ENCODE measurements at regions not wholly inside any gene's neighbourhood (a gene's known extent, or its start where the extent isn't known, plus 50 kb on each side); places are given as distances from the start of the nearest gene placed in this dataset.

DNA sequence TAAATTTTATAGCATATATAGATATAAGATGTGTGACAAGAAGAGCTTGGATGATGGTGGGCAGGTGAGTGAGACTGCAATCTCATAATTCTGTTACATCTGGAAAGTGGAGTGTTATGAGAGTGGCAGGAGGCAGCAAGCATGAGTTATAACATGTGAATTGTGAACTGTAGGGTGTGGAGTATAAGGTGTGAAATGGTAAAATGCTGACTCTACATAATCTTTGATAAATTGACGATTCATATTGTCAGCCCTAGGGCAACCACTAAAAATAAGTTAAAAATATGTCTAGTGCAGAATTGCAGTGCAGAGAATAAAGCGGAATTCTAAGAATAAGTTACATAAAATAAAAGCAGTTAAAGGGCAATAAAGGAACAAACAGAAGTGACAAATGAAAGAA is 74.8 kb upstream of the AKR1E2 start:
- no peaks in the 10 kb centered on the region for H3K4me1 Mint-ChIP-seq
- POLR2A ChIA-PET, result no interaction called here

DNA sequence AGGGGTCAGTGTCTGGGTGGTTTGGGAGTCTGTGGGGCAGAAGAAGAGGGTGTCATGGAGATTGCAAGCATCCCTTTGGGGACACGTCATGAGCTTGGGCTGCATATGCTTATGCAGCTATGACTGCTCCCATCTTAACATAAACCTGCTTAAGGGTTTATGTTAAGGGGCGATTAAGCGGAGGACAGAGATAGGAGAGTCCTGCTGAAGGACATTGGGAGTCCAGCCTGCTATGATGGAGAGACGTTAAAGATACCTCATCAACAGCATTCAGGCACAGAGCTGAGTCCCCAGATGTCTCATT is 76.8 kb upstream of the AKR1E2 start:
- no peaks in the 10 kb centered on the region for H3K4me1 Mint-ChIP-seq
- peaks cover 22% of the 10 kb centered on the region for H3K27me3 Mint-ChIP-seq
- H3K36me3 Mint-ChIP-seq, result no peaks in the 10 kb centered on the region
- no peak overlapping the region for H3K4me3 Mint-ChIP-seq
- DNase-seq, result no peak
- POLR2A ChIA-PET, result no interaction called here
- no peak overlapping the region for H3K27ac Mint-ChIP-seq
- no peak for ATAC-seq (ENCODE audit: low read depth)
- no peaks in the 10 kb centered on the region for H3K9me3 Mint-ChIP-seq

More for the DNA sequence above, 74.8 kb upstream of the AKR1E2 start:
- no peak for DNase-seq
- Mint-ChIP-seq H3K4me3 (no peak overlapping the region), H3K27ac (no peak overlapping the region), H3K36me3 (no peaks in the 10 kb centered on the region), H3K27me3 (peaks cover 30% of the 10 kb centered on the region), H3K9me3 (no peaks in the 10 kb centered on the region)
- no peak for ATAC-seq (ENCODE audit: low read depth)

DNA sequence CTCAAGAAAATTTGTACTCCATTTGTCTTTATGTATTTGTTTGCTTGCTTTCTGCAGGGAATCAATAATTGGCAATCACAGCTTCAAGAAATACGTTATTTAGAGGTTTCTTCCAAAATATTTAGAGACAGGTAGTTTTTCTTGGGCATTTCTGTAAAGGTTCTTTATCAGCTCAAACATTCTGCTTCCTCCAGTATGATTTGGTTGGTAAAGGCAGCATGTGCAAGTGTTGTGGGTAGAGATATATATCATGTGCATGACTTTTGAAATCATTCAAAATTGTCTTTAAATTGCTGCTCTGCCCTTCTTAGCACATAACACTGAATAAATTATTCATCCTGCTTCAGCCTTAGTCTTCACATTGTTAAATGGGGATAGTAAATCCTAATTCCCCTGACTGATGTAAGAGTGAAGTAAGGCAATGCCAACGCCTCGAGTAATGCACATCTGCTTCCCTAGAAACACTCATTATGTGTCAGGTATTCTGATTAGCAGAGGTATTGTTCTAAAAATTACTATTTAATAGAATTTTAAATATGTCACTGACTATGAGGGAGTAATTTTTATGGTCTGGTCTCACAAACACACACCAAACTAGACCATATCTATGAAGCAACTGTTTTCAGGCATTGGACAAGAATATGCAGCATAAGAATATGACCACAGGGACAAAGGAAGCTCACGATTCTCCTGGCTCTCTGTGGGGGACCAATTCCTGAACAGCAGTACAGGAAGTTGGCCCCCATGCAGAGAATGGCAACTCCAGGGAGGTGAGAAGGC is 77.3 kb upstream of the AKR1E2 start:
- H3K36me3 Mint-ChIP-seq, result no peaks in the 10 kb centered on the region
- POLR2A ChIA-PET, result no interaction called here
- H3K27me3 Mint-ChIP-seq, result peaks cover 23% of the 10 kb centered on the region
- no peak for ATAC-seq (ENCODE audit: low read depth)
- H3K27ac Mint-ChIP-seq, result no peak overlapping the region
- no peak overlapping the region for H3K4me3 Mint-ChIP-seq
- H3K9me3 Mint-ChIP-seq, result no peaks in the 10 kb centered on the region
- DNase-seq, result no peak
- no peaks in the 10 kb centered on the region for H3K4me1 Mint-ChIP-seq

DNA sequence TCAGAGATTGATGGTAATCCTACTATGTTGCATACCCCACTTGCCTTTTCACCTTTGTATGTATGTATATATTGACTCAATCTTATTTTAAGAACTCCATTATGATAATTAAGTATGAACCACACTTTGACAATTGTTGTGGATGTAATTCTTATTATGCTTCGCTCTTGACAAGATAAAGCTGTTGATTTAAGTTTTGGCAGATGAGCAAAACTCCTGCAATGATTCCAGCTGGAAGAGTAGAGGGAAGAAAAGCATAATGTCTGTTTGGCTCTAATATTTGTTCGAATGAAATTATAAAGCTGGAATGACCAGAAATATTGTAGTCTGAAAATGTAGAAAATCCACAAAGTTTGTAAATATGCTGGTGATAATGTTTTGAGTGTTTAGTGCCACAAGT is 83.8 kb upstream of the AKR1E2 start:
- H3K9me3 Mint-ChIP-seq, result no peaks in the 10 kb centered on the region
- peaks cover 33% of the 10 kb centered on the region for H3K27me3 Mint-ChIP-seq
- ATAC-seq (ENCODE audit: low read depth), result no peak
- no peaks in the 10 kb centered on the region for H3K4me1 Mint-ChIP-seq
- H3K4me3 Mint-ChIP-seq, result no peak overlapping the region
- POLR2A ChIA-PET, result no interaction called here
- H3K36me3 Mint-ChIP-seq, result no peaks in the 10 kb centered on the region
- DNase-seq, result no peak
- H3K27ac Mint-ChIP-seq, result no peak overlapping the region

DNA sequence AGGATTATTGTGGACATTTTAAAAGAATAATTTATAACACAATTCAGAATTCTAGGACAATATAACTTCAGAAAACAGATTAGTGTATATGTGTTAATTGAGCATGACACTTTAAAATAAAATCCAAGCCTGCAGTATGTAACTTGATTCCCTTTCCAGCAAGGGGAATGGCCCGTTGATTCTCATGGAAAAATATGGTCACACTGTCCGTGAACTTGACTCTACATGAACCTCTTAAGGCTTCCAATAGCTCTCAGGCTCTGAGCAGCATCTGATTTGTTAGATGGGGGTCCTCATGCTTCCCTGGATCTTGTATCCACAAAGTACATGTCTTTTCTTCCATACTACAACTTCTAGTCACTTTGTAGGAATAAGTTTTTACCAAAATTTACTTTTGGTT is 85.5 kb upstream of the AKR1E2 start:
- POLR2A ChIA-PET, result no interaction called here
- Mint-ChIP-seq H3K27me3 (peaks cover 36% of the 10 kb centered on the region), H3K36me3 (no peaks in the 10 kb centered on the region), H3K9me3 (no peaks in the 10 kb centered on the region), H3K4me1 (no peaks in the 10 kb centered on the region), H3K4me3 (no peak overlapping the region), H3K27ac (no peak overlapping the region)
- ATAC-seq (ENCODE audit: low read depth), result no peak
- no peak for DNase-seq

DNA sequence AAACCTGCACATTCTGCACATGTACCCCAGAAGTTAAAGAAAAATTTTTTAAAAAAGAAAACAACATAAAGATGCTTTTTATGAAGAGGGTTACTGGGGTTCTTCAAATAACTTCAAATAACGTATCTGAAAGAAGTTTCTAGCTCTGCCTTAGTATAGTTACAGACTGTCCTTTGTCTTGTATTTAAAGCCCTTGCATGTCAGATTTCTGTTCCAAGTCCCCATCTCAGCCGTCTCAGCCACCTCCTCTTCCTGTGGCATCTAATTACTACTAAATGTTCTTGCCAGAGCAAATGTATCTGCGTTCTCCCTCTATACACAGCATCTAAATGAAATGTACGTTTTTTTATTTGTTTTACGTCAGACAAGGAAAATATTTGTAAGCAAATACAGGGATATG is 89.4 kb upstream of the AKR1E2 start:
- Mint-ChIP-seq H3K4me3 (no peak overlapping the region), H3K36me3 (no peaks in the 10 kb centered on the region), H3K27me3 (peaks cover 25% of the 10 kb centered on the region), H3K27ac (no peak overlapping the region), H3K9me3 (no peaks in the 10 kb centered on the region), H3K4me1 (no peaks in the 10 kb centered on the region)
- no peak for ATAC-seq (ENCODE audit: low read depth)
- POLR2A ChIA-PET, result no interaction called here
- DNase-seq, result no peak

DNA sequence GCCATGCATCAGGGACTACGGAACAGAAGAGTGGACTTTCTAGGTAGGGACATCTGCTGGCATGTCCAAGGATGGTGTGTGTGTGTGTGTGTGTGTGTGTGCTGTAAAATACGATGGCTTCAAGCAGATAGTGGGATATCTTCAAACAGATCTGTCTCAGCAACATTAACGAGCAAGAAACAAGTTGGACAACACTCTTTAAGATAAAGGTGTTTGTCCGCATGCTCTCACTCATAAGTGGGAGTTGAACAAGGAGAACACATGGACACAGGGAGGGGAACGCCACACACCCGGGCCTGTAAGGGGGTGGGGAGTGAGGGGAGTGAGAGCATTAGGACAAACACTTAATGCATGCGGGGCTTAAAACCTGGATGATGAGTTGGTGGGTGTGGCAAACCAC is 89.8 kb upstream of the AKR1E2 start:
- Mint-ChIP-seq H3K27me3 (peaks cover 25% of the 10 kb centered on the region), H3K36me3 (no peaks in the 10 kb centered on the region), H3K9me3 (no peaks in the 10 kb centered on the region), H3K4me1 (no peaks in the 10 kb centered on the region), H3K4me3 (no peak overlapping the region), H3K27ac (no peak overlapping the region)
- POLR2A ChIA-PET, result no interaction called here
- no peak for ATAC-seq (ENCODE audit: low read depth)
- no peak for DNase-seq

DNA sequence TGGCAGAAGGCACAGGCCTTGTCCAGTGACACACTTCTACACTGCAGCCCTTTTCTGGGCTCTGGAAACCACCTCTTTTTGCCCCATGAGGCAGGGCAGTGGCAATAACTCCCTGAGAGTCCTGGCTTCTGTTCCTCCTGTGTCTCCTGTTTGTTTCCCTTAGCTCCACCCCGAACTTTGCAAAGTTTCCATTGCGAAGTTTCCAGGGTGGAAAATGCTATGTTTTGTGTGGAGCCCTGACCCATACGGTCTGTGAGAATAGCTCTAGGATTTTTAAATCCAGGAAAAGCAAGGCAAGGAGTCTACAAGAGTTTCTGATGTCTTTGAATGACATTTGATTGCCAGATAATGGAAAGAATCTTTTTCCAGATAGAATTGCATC is 92.2 kb upstream of the AKR1E2 start:
- Mint-ChIP-seq H3K4me1 (no peaks in the 10 kb centered on the region), H3K9me3 (no peaks in the 10 kb centered on the region), H3K36me3 (no peaks in the 10 kb centered on the region), H3K27me3 (peaks cover 24% of the 10 kb centered on the region), H3K27ac (no peak overlapping the region), H3K4me3 (no peak overlapping the region)
- POLR2A ChIA-PET, result no interaction called here
- DNase-seq (no peak), ATAC-seq (ENCODE audit: low read depth) (no peak)

DNA sequence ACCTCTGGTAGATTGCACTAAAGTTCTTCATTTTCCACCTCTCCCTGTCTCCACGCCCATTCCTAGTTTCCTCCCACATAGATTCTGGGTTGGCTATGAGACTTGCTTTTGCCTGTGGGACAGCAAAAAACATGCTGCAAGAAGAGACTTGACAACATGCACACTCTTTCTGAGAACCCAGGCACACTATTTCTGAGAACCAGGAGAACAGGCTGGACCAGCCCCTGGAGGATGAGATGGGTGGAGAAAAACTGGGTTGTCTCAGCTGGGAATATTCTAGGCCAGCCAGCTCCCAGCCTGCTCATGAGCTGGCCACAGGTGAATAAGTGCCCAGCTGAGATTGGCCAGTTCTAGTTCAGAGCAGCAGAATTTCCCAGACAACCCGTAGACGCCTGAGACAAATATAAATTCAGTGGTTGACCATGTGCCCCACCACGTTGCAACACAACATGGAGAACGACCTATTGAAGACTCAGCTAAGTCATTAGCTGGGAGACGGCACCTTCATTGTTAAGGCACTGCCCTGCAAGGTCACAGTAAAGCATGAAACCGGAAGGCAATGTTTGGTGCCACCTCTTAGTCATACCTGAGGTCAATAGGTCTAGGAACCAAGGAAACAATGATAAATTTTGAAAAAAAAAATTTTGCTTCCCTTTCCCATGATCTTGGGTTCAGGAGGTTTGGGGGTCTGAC is 92.7 kb upstream of the AKR1E2 start:
- ATAC-seq (ENCODE audit: low read depth) (no peak), DNase-seq (no peak)
- no peaks in the 10 kb centered on the region for H3K9me3 Mint-ChIP-seq
- no peaks in the 10 kb centered on the region for H3K4me1 Mint-ChIP-seq
- POLR2A ChIA-PET, result no interaction called here
- H3K36me3 Mint-ChIP-seq, result no peaks in the 10 kb centered on the region
- peaks cover 21% of the 10 kb centered on the region for H3K27me3 Mint-ChIP-seq
- H3K4me3 Mint-ChIP-seq, result no peak overlapping the region
- no peak overlapping the region for H3K27ac Mint-ChIP-seq

DNA sequence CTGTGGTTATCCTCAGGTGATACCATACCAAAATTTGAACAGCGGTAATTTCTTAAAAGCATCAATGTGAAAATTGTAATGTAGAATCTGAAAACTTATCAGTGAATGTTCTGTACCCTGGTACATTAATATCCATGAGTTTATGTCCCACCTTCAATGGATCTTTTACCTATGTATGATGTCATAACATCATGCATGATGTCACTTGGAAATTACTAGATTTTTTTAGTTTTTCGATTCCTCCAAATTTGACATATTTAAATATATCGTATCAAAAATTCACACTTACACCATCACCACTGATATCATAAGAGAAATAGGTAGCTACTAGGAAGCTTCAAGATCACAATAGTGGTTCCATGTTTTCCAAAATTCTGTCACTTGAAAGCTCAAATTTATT is 95.0 kb upstream of the AKR1E2 start:
- DNase-seq (no peak), ATAC-seq (ENCODE audit: low read depth) (no peak)
- Mint-ChIP-seq H3K27ac (no peak overlapping the region), H3K27me3 (peaks cover 22% of the 10 kb centered on the region), H3K4me1 (no peaks in the 10 kb centered on the region), H3K36me3 (no peaks in the 10 kb centered on the region), H3K4me3 (no peak overlapping the region), H3K9me3 (no peaks in the 10 kb centered on the region)
- POLR2A ChIA-PET, result no interaction called here

DNA sequence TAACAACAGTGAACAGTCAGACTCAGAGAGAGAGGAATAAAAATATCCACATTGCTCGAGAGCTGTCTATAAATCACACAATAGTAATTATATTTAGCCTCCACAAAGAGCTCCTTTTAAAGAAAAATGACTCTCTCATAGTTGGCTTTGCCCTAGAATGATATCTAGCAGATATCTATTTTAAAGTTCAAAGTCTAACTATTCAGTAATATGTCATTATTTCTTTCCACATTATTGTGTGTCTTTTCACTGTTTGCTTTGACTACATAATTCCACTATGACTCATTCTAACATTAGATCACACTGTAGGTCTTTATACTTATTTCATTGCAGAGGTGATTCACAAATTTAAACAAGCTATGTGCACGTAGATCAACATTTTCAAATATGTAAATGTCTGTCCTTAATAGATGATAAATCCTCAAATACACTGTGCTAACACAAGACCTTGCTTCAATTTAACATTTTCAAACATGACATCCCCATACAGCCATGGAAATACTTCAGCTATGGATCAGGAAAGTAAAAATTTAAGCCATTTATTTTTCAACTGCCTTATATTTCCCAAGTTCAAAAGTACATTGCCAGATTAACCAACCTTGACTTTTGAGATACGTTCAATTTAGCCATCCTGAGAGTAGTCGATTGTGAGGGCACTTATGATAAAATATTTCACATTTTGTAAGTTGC is 99.9 kb upstream of the AKR1E2 start:
- DNase-seq (no peak), ATAC-seq (ENCODE audit: low read depth) (no peak)
- H3K9me3 Mint-ChIP-seq, result no peaks in the 10 kb centered on the region
- POLR2A ChIA-PET, result no interaction called here
- H3K36me3 Mint-ChIP-seq, result no peaks in the 10 kb centered on the region
- H3K27ac Mint-ChIP-seq, result no peak overlapping the region
- peaks cover 19% of the 10 kb centered on the region for H3K27me3 Mint-ChIP-seq
- H3K4me3 Mint-ChIP-seq, result no peak overlapping the region
- no peaks in the 10 kb centered on the region for H3K4me1 Mint-ChIP-seq

DNA sequence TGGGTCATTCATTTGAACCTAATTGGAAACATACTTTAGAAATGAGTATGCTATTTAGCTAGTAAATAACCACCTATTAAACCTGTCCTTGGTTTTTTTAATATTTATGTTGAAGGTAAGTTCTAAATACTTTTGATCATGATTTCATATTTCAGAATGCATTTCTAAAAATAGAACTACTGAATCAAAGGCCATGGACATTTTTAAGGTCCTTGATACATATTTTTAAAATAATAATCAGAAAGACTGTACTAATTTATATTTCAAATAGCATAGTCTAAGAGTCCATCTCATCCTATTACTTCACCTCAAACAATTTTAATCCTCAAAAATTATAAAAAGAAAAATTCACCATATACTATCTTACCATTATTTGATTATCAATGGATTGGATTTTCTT is 102.1 kb upstream of the AKR1E2 start:
- H3K36me3 Mint-ChIP-seq, result no peaks in the 10 kb centered on the region
- H3K27me3 Mint-ChIP-seq, result peaks cover 15% of the 10 kb centered on the region

DNA sequence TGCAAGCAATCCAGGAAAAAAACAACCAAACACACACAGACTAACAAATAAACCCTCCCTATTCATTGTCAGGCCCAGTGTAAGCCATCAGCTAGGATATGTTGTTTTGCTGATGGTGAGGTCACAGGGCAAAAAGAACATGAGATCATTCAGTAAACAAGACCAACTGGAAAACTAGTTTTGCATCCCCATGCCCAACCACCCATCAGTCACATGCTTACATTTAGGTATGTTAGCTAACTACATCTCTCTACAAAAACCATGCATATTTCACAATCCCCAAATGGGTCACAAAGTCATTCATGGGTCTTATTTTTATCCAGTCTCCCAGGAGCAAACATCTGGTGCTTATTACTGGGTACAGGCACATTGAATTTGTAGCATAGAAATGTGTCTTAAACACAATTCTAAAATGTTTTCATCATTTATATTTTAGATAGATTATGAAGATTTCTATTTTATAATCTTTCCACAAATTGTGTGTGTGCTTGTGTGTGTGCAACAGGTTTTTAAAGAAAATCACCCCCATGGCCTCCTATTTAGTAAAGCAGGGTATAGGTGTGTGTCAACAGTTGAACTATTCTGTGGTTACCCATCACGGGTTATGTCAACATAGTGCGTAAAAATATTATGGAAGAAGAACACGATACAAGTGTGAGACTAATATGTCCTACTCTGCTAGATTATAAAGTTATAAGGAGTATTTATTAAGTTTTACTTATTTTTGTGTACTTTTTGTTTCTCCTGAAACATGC is 103.8 kb upstream of the AKR1E2 start:
- POLR2A ChIA-PET, result no interaction called here
- Mint-ChIP-seq H3K9me3 (no peaks in the 10 kb centered on the region), H3K4me1 (no peaks in the 10 kb centered on the region), H3K36me3 (no peaks in the 10 kb centered on the region), H3K4me3 (no peak overlapping the region), H3K27ac (no peak overlapping the region), H3K27me3 (peaks cover 15% of the 10 kb centered on the region)
- ATAC-seq (ENCODE audit: low read depth), result no peak
- DNase-seq, result no peak

More for the DNA sequence above, 102.1 kb upstream of the AKR1E2 start:
- H3K27ac Mint-ChIP-seq, result no peak overlapping the region
- POLR2A ChIA-PET, result no interaction called here
- ATAC-seq (ENCODE audit: low read depth), result no peak
- no peak for DNase-seq
- no peak overlapping the region for H3K4me3 Mint-ChIP-seq
- H3K9me3 Mint-ChIP-seq, result no peaks in the 10 kb centered on the region
- no peaks in the 10 kb centered on the region for H3K4me1 Mint-ChIP-seq

DNA sequence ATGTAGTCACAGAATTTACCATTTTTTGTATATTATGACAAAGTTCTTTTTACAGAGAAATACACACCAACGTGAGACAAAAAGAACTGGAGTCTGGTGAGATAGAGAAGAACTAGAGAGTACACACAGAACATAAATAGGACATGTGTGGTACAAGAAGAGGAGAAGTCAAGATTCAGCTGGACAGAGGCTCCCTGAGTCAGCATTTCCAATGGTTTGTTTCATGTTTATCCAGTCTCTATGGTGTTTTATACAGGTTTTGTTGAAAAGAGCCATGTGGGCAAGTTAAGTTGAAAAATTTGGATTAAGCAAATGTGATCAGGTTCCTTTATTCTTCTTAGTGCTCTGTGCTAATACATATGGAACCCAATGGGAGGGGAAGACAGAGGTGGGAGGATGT is 105.5 kb upstream of the AKR1E2 start:
- H3K27me3 Mint-ChIP-seq, result peaks cover 14% of the 10 kb centered on the region
- no peaks in the 10 kb centered on the region for H3K4me1 Mint-ChIP-seq
- no peaks in the 10 kb centered on the region for H3K36me3 Mint-ChIP-seq
- H3K27ac Mint-ChIP-seq, result no peak overlapping the region
- no peak for DNase-seq
- ATAC-seq (ENCODE audit: low read depth), result no peak
- POLR2A ChIA-PET, result no interaction called here
- H3K4me3 Mint-ChIP-seq, result no peak overlapping the region
- H3K9me3 Mint-ChIP-seq, result no peaks in the 10 kb centered on the region
